ENCODE measurements at regions not wholly inside any gene's neighbourhood (a gene's known extent, or its start where the extent isn't known, plus 50 kb on each side); places are given as distances from the start of the nearest gene placed in this dataset.

GRCh38 chr10:94098896-94099295 is 105.2 kb downstream of the PLCE1 start:
- ChIA-PET CTCF (no interaction called here), POLR2A (no interaction called here)
- H3K4me2 ChIP-seq (replicated peaks; ENCODE audit: low read depth, low read length, poor library complexity, severe bottlenecking) = no peak overlapping the region
- TF ChIP-seq EZH2 (IDR thresholded peaks at IDR 0.05; ENCODE audit: borderline replicate concordance, insufficient read depth, low read depth, low read length, poor library complexity, severe bottlenecking) (no peak), CTCF (IDR thresholded peaks at IDR 0.05) (no peak)
- Mint-ChIP-seq H3K4me1 (no peaks in the 10 kb centered on the region), H3K9me3 (ENCODE audit: insufficient read depth) (no peaks in the 10 kb centered on the region), H3K27me3 (peaks cover 29% of the 10 kb centered on the region), H3K4me3 (no peak overlapping the region), H3K27ac (no peak overlapping the region)
- DNase-seq (no peak), ATAC-seq (ENCODE audit: low read depth) (no peak)
- intact Hi-C loops (cut with micrococcal nuclease) = no loop called here
- H3K36me3 ChIP-seq (replicated peaks in 1 of 2; ENCODE audit: control extremely low read depth in 1 of 2, control insufficient read depth in 1 of 2, extremely low read depth in 1 of 2, insufficient read depth in 2 of 2, low read length in 1 of 2) = no peaks in the 10 kb centered on the region
- no peaks in the 10 kb centered on the region for H4K20me1 ChIP-seq (ENCODE audit: control insufficient read depth, insufficient read depth, low read length, poor library complexity, severe bottlenecking)
- whole genome bisulfite sequencing (ENCODE audit: insufficient coverage) = 65% methylated on average over 3 of the region's 3 CpGs
- H3K9ac ChIP-seq (ENCODE audit: low read length) = no peak overlapping the region
- H3K4me3 ChIP-seq (ENCODE audit: control extremely low read depth in 1 of 5, extremely low read depth in 1 of 5, insufficient read depth in 1 of 5, low read depth in 2 of 5, low read length in 4 of 5) = no peak overlapping the region
- H2AFZ ChIP-seq (ENCODE audit: insufficient read depth, low read depth, low read length, poor library complexity, severe bottlenecking) = no peak overlapping the region
- H3K27me3 ChIP-seq (replicated peaks in 1 of 4; ENCODE audit: control extremely low read depth in 1 of 4, control insufficient read depth in 3 of 4, insufficient read depth in 4 of 4, low read length in 3 of 4) = peaks cover 0 to 2% (median 0%) of the 10 kb centered on the region in 4 experiments
- no peaks in the 10 kb centered on the region for H3K4me1 ChIP-seq (ENCODE audit: control insufficient read depth in 2 of 2, insufficient read depth in 2 of 2, low read length in 2 of 2)
- peaks cover 0 to 3% (median 0%) of the 10 kb centered on the region in 3 donors for H3K9me3 ChIP-seq (ENCODE audit: control extremely low read depth in 1 of 3, control insufficient read depth in 2 of 3, insufficient read depth in 1 of 3, low read length in 2 of 3)
- no peaks in the 10 kb centered on the region for H3K79me2 ChIP-seq (ENCODE audit: control insufficient read depth, insufficient read depth, low read length)
- H3K27ac ChIP-seq (ENCODE audit: low read length in 2 of 2) = no peak overlapping the region

- Histone ChIP-seq H3K4me3 (ENCODE audit: control extremely low read depth in 1 of 5, extremely low read depth in 1 of 5, insufficient read depth in 1 of 5, low read depth in 2 of 5, low read length in 4 of 5) (no peak overlapping the region), H3K27me3 (replicated peaks in 1 of 4; ENCODE audit: control extremely low read depth in 1 of 4, control insufficient read depth in 3 of 4, insufficient read depth in 4 of 4, low read length in 3 of 4) (peaks cover 0 to 2% (median 0%) of the 10 kb centered on the region in 4 experiments), H4K20me1 (ENCODE audit: control insufficient read depth, insufficient read depth, low read length, poor library complexity, severe bottlenecking) (no peaks in the 10 kb centered on the region), H3K36me3 (replicated peaks in 1 of 2; ENCODE audit: control extremely low read depth in 1 of 2, control insufficient read depth in 1 of 2, extremely low read depth in 1 of 2, insufficient read depth in 2 of 2, low read length in 1 of 2) (no peaks in the 10 kb centered on the region), H3K79me2 (ENCODE audit: control insufficient read depth, insufficient read depth, low read length) (no peaks in the 10 kb centered on the region), H3K9ac (ENCODE audit: low read length) (no peak overlapping the region), H3K9me3 (ENCODE audit: control extremely low read depth in 1 of 3, control insufficient read depth in 2 of 3, insufficient read depth in 1 of 3, low read length in 2 of 3) (peaks cover 0 to 3% (median 0%) of the 10 kb centered on the region in 3 donors), H3K4me1 (ENCODE audit: control insufficient read depth in 2 of 2, insufficient read depth in 2 of 2, low read length in 2 of 2) (no peaks in the 10 kb centered on the region), H2AFZ (ENCODE audit: insufficient read depth, low read depth, low read length, poor library complexity, severe bottlenecking) (no peak overlapping the region), H3K4me2 (replicated peaks; ENCODE audit: low read depth, low read length, poor library complexity, severe bottlenecking) (no peak overlapping the region), H3K27ac (ENCODE audit: low read length in 2 of 2) (no peak overlapping the region)
- TF ChIP-seq EZH2 (IDR thresholded peaks at IDR 0.05; ENCODE audit: borderline replicate concordance, insufficient read depth, low read depth, low read length, poor library complexity, severe bottlenecking) = no peak
- no peak for TF ChIP-seq CTCF (IDR thresholded peaks at IDR 0.05)
- intact Hi-C loops (cut with micrococcal nuclease) = no loop called here
- no peak overlapping the region for H3K27ac Mint-ChIP-seq
- H3K4me1 Mint-ChIP-seq = no peaks in the 10 kb centered on the region
- no peak overlapping the region for H3K4me3 Mint-ChIP-seq
- DNase-seq (no peak), ATAC-seq (ENCODE audit: low read depth) (no peak)
- CTCF ChIA-PET = no interaction called here
- peaks cover 26% of the 10 kb centered on the region for H3K27me3 Mint-ChIP-seq
- POLR2A ChIA-PET = no interaction called here
- H3K9me3 Mint-ChIP-seq (ENCODE audit: insufficient read depth) = no peaks in the 10 kb centered on the region
- 70% methylated on average over 1 of the region's 1 CpG for WGBS (ENCODE audit: insufficient coverage)
Observed at GRCh38 chr10:94101894-94102293, 108.2 kb downstream of the PLCE1 start.
